ENCODE measurements at regions not wholly inside any gene's neighbourhood (a gene's known extent, or its start where the extent isn't known, plus 50 kb on each side); places are given as distances from the start of the nearest gene placed in this dataset.

- DNase-seq (ENCODE audit: low read depth, low spot score) = no peak
- Histone ChIP-seq H3K4me1 (ENCODE audit: control insufficient read depth, insufficient read depth, low read length) (no peaks in the 10 kb centered on the region), H3K27me3 (ENCODE audit: control insufficient read depth, insufficient read depth, low read length) (no peaks in the 10 kb centered on the region), H3K27ac (ENCODE audit: low read length) (no peak overlapping the region), H3K9me3 (ENCODE audit: control insufficient read depth, insufficient read depth, low read depth, low read length) (no peaks in the 10 kb centered on the region), H3K4me3 (ENCODE audit: low read depth in 2 of 2, low read length in 2 of 2) (no peak overlapping the region), H3K36me3 (ENCODE audit: control insufficient read depth, insufficient read depth, low read length) (no peaks in the 10 kb centered on the region)
- ChIA-PET POLR2A (no interaction called here), CTCF (no interaction called here)
- no peak for ATAC-seq
- in situ Hi-C loops (cut with HindIII; ENCODE audit: low pct_unique_long_range_greater_than_20kb, low sequenced_read_pairs) = no loop called here
- TF ChIP-seq TCF7L2 (IDR thresholded peaks at IDR 0.05; ENCODE audit: low read depth, low read length) = no peak
- TF ChIP-seq, protein P1, sequence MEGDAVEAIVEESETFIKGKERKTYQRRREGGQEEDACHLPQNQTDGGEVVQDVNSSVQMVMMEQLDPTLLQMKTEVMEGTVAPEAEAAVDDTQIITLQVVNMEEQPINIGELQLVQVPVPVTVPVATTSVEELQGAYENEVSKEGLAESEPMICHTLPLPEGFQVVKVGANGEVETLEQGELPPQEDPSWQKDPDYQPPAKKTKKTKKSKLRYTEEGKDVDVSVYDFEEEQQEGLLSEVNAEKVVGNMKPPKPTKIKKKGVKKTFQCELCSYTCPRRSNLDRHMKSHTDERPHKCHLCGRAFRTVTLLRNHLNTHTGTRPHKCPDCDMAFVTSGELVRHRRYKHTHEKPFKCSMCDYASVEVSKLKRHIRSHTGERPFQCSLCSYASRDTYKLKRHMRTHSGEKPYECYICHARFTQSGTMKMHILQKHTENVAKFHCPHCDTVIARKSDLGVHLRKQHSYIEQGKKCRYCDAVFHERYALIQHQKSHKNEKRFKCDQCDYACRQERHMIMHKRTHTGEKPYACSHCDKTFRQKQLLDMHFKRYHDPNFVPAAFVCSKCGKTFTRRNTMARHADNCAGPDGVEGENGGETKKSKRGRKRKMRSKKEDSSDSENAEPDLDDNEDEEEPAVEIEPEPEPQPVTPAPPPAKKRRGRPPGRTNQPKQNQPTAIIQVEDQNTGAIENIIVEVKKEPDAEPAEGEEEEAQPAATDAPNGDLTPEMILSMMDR (IDR thresholded peaks at IDR 0.05) = no peak
- TF ChIP-seq POLR2AphosphoS5 (IDR thresholded peaks at IDR 0.05; ENCODE audit: low read depth, low read length) = no peak
- TF ChIP-seq REST (IDR thresholded peaks at IDR 0.05; ENCODE audit: insufficient read depth in 1 of 2, low read depth in 2 of 2, low read length in 1 of 2) = no peak
- no peak for TF ChIP-seq SIN3A (IDR thresholded peaks at IDR 0.05; ENCODE audit: borderline replicate concordance, insufficient read depth, low read depth, low read length)
- no TSS peak for BruUV-seq (replicated peaks)
- intact Hi-C loops (cut with micrococcal nuclease; ENCODE audit: unreplicated experiment) = no loop called here
These were observed 639.0 kb upstream of the ATXN7L3B start for GRCh38 chr12:73898645-73899044.

DNA sequence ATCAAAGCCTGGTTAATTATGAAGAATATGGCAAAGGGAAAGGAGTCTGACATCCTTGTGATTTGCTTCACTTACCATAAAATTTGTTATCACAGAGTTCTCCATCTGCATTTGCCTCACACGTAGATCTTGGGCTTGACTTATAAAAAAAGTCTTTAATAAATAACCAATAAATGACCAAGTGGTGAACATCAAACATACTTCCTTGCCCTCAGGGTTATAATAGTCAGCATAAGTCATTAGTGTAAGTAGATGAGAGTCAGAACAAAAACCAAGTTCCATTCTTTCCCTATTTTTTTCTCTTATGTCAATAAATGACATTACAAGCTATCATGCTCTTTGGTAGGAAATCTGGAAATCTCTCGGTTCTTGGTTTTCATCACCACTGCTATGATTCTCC is 635.4 kb upstream of the ATXN7L3B start:
- Histone ChIP-seq H3K36me3 (ENCODE audit: control insufficient read depth, insufficient read depth, low read length) (no peaks in the 10 kb centered on the region), H3K4me3 (ENCODE audit: low read depth in 2 of 2, low read length in 2 of 2) (no peak overlapping the region), H3K9me3 (ENCODE audit: control insufficient read depth, insufficient read depth, low read depth, low read length) (no peaks in the 10 kb centered on the region), H3K4me1 (ENCODE audit: control insufficient read depth, insufficient read depth, low read length) (no peaks in the 10 kb centered on the region), H3K27me3 (ENCODE audit: control insufficient read depth, insufficient read depth, low read length) (no peaks in the 10 kb centered on the region), H3K27ac (ENCODE audit: low read length) (no peak overlapping the region)
- CTCF ChIA-PET = no interaction called here
- ATAC-seq = no peak
- DNase-seq (ENCODE audit: low read depth, low spot score) = no peak
- no TSS peak for BruUV-seq (replicated peaks)
- in situ Hi-C loops (cut with HindIII; ENCODE audit: low pct_unique_long_range_greater_than_20kb, low sequenced_read_pairs) = no loop called here
- intact Hi-C loops (cut with micrococcal nuclease; ENCODE audit: unreplicated experiment) = no loop called here
- TF ChIP-seq, protein P1 (IDR thresholded peaks at IDR 0.05) = no peak
- TF ChIP-seq TCF7L2 (IDR thresholded peaks at IDR 0.05; ENCODE audit: low read depth, low read length) (no peak), SIN3A (IDR thresholded peaks at IDR 0.05; ENCODE audit: borderline replicate concordance, insufficient read depth, low read depth, low read length) (no peak), REST (IDR thresholded peaks at IDR 0.05; ENCODE audit: insufficient read depth in 1 of 2, low read depth in 2 of 2, low read length in 1 of 2) (no peak), POLR2AphosphoS5 (IDR thresholded peaks at IDR 0.05; ENCODE audit: low read depth, low read length) (no peak)
- POLR2A ChIA-PET = no interaction called here

Measured in Panc1 (cell line).